ENCODE measurements at regions not wholly inside any gene's neighbourhood (a gene's known extent, or its start where the extent isn't known, plus 50 kb on each side); places are given as distances from the start of the nearest gene placed in this dataset.

DNA sequence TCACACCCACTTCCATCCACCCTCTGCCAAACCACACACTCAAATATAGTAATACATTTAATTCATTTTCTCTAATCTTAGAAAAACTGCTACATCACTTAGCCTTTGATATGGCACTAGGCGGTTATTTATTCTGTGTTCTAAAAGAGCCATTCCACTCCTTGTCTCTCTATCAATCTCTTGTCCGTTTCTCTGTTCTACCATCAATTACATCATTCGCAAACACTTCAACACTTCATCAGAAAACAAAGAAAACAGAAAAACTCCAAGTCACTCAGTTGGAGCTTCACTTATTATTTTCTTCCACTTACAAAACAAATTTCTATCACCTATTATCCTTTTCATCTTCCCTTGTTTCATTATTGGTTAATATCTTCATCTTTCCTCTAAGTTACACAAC is 1523.0 kb downstream of the KCNT2 start:
- WGBS, 4 donors, result 72 to 77% (median 75%) methylated on average over 3 of the region's 3 CpGs
- DNase-seq (no peak), ATAC-seq (no peak)
- intact Hi-C loops (cut with DNase I), result no loop called here
- Histone ChIP-seq H3K4me3 (no peak overlapping the region), H3K4me1 (no peaks in the 10 kb centered on the region), H3K27ac (no peak overlapping the region), H3K27me3 (no peaks in the 10 kb centered on the region), H3K9me3 (no peaks in the 10 kb centered on the region), H3K36me3 (no peaks in the 10 kb centered on the region)
- TF ChIP-seq CTCF (IDR thresholded peaks at IDR 0.05), result no peak
- no peak for TF ChIP-seq POLR2A (IDR thresholded peaks at IDR 0.05)

DNA sequence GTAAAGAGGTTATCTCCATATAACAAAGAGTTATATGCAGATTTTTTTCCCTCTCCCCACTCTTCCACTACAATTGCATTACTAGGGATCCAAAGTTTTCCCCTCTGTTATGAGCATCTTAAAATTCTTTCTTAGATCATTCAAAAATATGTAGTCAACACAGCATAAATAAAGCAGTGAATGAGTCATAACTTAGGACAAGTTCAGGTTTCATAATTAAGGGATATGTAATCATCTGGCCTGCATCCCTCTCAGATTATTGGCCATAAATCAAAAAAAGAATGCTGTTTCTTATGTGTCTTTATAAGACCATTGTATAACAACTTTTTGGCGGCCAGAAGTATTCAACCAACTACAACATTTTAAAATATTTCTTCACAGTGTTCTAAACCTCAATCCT is 1526.1 kb downstream of the KCNT2 start:
- Histone ChIP-seq H3K4me1 (no peaks in the 10 kb centered on the region), H3K4me3 (no peak overlapping the region), H3K36me3 (no peaks in the 10 kb centered on the region), H3K9me3 (no peaks in the 10 kb centered on the region), H3K27ac (no peak overlapping the region), H3K27me3 (no peaks in the 10 kb centered on the region)
- ATAC-seq (no peak), DNase-seq (no peak)
- 57 to 77% (median 66%) methylated on average over 1 of the region's 1 CpG for WGBS, 4 donors
- intact Hi-C loops (cut with DNase I), result no loop called here
- TF ChIP-seq POLR2A (IDR thresholded peaks at IDR 0.05) (no peak), CTCF (IDR thresholded peaks at IDR 0.05) (no peak)

GRCh38 chr1:195076682-195077081 is 1531.6 kb downstream of the KCNT2 start:
- intact Hi-C loops (cut with DNase I), result no loop called here
- Histone ChIP-seq H3K27me3 (no peaks in the 10 kb centered on the region), H3K27ac (no peak overlapping the region), H3K36me3 (no peaks in the 10 kb centered on the region), H3K4me1 (no peaks in the 10 kb centered on the region), H3K9me3 (no peaks in the 10 kb centered on the region), H3K4me3 (no peak overlapping the region)
- DNase-seq, result no peak
- no peak for ATAC-seq
- TF ChIP-seq POLR2A (IDR thresholded peaks at IDR 0.05), result no peak
- no peak for TF ChIP-seq CTCF (IDR thresholded peaks at IDR 0.05)
- WGBS, 4 donors, result 51 to 62% (median 58%) methylated on average over 1 of the region's 1 CpG

DNA sequence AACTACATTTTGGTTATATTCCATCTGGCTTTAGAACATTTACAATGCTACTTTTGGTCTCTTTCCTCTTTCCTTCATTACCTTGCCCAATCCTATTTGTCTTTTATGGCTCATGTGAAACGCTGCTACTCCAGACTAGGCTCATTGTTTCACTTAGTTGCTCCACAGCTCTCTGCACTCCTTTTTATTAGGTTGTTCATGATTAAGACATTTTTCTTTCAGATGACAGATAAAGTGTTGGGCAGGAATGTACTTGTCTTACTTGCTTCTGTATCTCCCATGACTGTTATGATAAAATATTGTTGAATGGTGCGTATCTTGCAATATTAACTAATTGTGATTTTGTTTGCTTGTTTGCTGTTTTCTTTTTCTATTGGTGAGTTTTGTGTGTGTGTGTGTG is 1532.3 kb downstream of the KCNT2 start:
- Histone ChIP-seq H3K27ac (no peak overlapping the region), H3K9me3 (no peaks in the 10 kb centered on the region), H3K27me3 (no peaks in the 10 kb centered on the region), H3K36me3 (no peaks in the 10 kb centered on the region), H3K4me3 (no peak overlapping the region), H3K4me1 (no peaks in the 10 kb centered on the region)
- TF ChIP-seq POLR2A (IDR thresholded peaks at IDR 0.05) (no peak), CTCF (IDR thresholded peaks at IDR 0.05) (no peak)
- no peak for ATAC-seq
- no peak for DNase-seq
- intact Hi-C loops (cut with DNase I), result no loop called here
- WGBS, 4 donors, result 80 to 94% (median 85%) methylated on average over 2 of the region's 2 CpGs

Data from heart left ventricle (tissue), 16 donors.